ENCODE measurements at regions not wholly inside any gene's neighbourhood (a gene's known extent, or its start where the extent isn't known, plus 50 kb on each side); places are given as distances from the start of the nearest gene placed in this dataset.

GRCh38 chr14:34231626-34232025, 230.4 kb downstream of the SPTSSA start:
- no peak for TF ChIP-seq MAX (IDR thresholded peaks at IDR 0.05)
- no peak for TF ChIP-seq CTCF (IDR thresholded peaks at IDR 0.05)
- no peak for TF ChIP-seq CBX8 (IDR thresholded peaks at IDR 0.05)
- TF ChIP-seq TP53 (CRISPR knock-in tag; IDR thresholded peaks at IDR 0.05): no peak
- TF ChIP-seq POLR2A (IDR thresholded peaks at IDR 0.05; ENCODE audit: low read length): no peak
